ENCODE measurements at regions not wholly inside any gene's neighbourhood (a gene's known extent, or its start where the extent isn't known, plus 50 kb on each side); places are given as distances from the start of the nearest gene placed in this dataset.

GRCh38 chrX:23501974-23502373 is 165.3 kb upstream of the PRDX4 start:
- in situ Hi-C loops (cut with MboI): no loop called here
- H3K36me3 ChIP-seq (ENCODE audit: control insufficient read depth in 2 of 2, insufficient read depth in 2 of 2, low read length in 1 of 2): no peaks in the 10 kb centered on the region
- H4K20me1 ChIP-seq (ENCODE audit: control insufficient read depth, insufficient read depth): no peaks in the 10 kb centered on the region
- H3K27ac ChIP-seq (ENCODE audit: control insufficient read depth, insufficient read depth): no peak overlapping the region
- no peaks in the 10 kb centered on the region for H3K4me1 ChIP-seq (ENCODE audit: control insufficient read depth, insufficient read depth, low read length)
- no peak overlapping the region for H3K4me3 ChIP-seq
- intact Hi-C loops (cut with micrococcal nuclease; ENCODE audit: unreplicated experiment): no loop called here
- H3K27me3 ChIP-seq (replicated peaks in 1 of 2; ENCODE audit: control insufficient read depth in 2 of 2, insufficient read depth in 2 of 2, low read length in 1 of 2): no peaks in the 10 kb centered on the region
- ChIA-PET CTCF (no interaction called here), RAD21 (ENCODE audit: unreplicated experiment) (no interaction called here), POLR2A (no interaction called here), SMC1A (ENCODE audit: uncharacterized antibody, unreplicated experiment) (no interaction called here)
- DNase-seq (ENCODE audit: low read depth, low spot score): no peak
- H2AFZ ChIP-seq (ENCODE audit: control insufficient read depth, low read depth, low read length): no peak overlapping the region
- no peaks in the 10 kb centered on the region for H3K79me2 ChIP-seq (ENCODE audit: control insufficient read depth, insufficient read depth, low read length)
- WGBS (ENCODE audit: insufficient coverage, insufficient replicate concordance, low lambda C conversion rate, missing lambda C conversion rate): 36% methylated on average over 4 of the region's 4 CpGs
- no peak overlapping the region for H3K9ac ChIP-seq (ENCODE audit: control insufficient read depth, insufficient read depth, low read length)
- no peak overlapping the region for H3K4me2 ChIP-seq (ENCODE audit: control insufficient read depth, insufficient read depth)
- H3K9me3 ChIP-seq (replicated peaks; ENCODE audit: control insufficient read depth, insufficient read depth, low read length): no peaks in the 10 kb centered on the region
- no TSS peak for BruUV-seq (replicated peaks)
- no peak for FAIRE-seq
- TF ChIP-seq NFYA (IDR thresholded peaks at IDR 0.05; ENCODE audit: borderline replicate concordance, low read depth, low read length): no peak
- no peak for TF ChIP-seq CHD4 (IDR thresholded peaks at IDR 0.05)
- TF ChIP-seq YY1 (IDR thresholded peaks at IDR 0.05; ENCODE audit: low read depth, low read length): no peak
- no peak for TF ChIP-seq TARDBP (IDR thresholded peaks at IDR 0.05; ENCODE audit: borderline replicate concordance)
- no peak for TF ChIP-seq MEF2B (IDR thresholded peaks at IDR 0.05; ENCODE audit: partially characterized antibody, poor library complexity, severe bottlenecking)
- no peak for TF ChIP-seq BHLHE40 (IDR thresholded peaks at IDR 0.05; ENCODE audit: borderline replicate concordance in 1 of 2, low read depth in 2 of 2, low read length in 1 of 2)
- no peak for TF ChIP-seq NR2C1 (IDR thresholded peaks at IDR 0.05)
- no peak for TF ChIP-seq DPF2 (IDR thresholded peaks at IDR 0.05)
- TF ChIP-seq, protein P1, sequence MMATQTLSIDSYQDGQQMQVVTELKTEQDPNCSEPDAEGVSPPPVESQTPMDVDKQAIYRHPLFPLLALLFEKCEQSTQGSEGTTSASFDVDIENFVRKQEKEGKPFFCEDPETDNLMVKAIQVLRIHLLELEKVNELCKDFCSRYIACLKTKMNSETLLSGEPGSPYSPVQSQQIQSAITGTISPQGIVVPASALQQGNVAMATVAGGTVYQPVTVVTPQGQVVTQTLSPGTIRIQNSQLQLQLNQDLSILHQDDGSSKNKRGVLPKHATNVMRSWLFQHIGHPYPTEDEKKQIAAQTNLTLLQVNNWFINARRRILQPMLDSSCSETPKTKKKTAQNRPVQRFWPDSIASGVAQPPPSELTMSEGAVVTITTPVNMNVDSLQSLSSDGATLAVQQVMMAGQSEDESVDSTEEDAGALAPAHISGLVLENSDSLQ (IDR thresholded peaks at IDR 0.05): no peak
- TF ChIP-seq JUNB (IDR thresholded peaks at IDR 0.05): no peak
- no peak for TF ChIP-seq BCL11A (IDR thresholded peaks at IDR 0.05; ENCODE audit: low read depth, low read length)
- no peak for TF ChIP-seq IRF5 (IDR thresholded peaks at IDR 0.05; ENCODE audit: borderline replicate concordance)
- no peak for ATAC-seq
